Stimulated activated CD8-positive, alpha-beta memory T cell treated with anti-CD3 and anti-CD28 coated beads, Interleukin-2, amount 100 ng/mL, for 48 hours (primary cell): ENCODE measurements at regions not wholly inside any gene's neighbourhood (a gene's known extent, or its start where the extent isn't known, plus 50 kb on each side); places are given as distances from the start of the nearest gene placed in this dataset.
A peak's percentile ranks its signal among the peaks of the same experiment; 100 is the strongest.
"Not testable (repeated sequence)": the region's sequence is repeated elsewhere in the genome, so short reads cannot be mapped to it uniquely, and the experiment has no call there.

Experiments
- DNase-seq, 2 donors: peaks; one replicate each; pipeline ENCODE4 v3.0.0-alpha.2; 2020; ENCODE audit warnings: low read depth in 2 of 2

DNA sequence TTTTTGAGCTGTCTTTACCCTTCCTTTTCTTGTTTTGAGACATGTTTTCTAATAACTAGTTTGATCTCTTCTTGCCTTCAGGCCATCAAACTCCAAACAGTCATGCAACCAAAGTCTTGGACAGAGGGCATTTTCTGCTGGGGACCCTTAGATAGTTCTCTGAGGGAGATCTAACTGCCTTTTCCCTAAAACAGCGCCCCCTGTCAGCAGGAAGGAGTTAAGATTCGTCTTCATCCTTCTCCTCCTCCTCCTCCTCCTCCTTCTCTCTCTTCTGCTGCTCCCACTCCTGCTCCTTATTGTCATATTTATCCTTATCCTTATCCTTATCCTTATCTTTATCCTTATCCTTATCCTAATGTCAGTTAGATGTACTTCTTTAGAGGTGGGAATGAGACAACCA, 417.2 kb downstream of the TRAM1L1 start:
- DNase-seq: no peak

DNA sequence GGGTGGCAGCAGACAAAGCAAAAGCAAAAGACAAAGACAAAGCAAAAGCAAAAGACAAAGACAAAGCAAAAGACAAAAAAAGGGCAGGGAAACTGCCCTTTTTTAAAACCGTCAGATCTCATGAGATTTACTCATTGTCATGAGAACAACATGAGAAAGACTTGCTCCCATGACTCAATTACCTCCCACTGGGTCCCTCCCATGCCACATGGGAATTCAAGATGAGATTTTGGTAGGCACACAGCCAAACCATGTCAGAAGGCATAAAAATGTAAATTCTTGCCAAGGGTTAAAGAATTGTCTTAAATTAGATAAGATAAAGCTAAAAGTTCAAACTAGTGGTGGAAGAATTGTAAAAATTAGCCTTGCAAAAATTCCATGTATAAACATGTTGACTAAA, 419.7 kb downstream of the TRAM1L1 start:
- no peak for DNase-seq

DNA sequence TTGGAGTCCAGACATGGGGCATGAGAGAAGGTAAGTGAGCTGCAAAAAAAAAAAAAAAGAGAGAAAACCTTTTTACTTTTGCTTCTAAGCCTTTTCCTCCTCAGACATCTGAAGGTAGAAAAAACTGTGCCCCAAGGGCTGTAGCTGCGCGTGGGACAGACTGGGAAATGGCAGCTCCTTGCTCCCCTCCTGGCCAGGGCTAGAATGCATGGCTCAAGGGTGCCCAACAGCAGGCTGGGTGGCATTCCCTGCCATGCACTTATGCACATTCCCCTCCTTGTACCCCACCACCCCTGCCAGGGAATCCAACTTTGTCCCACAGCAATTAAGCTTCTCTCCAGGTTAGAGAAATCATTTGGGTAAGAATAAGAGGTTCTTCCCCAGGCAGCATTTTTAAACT, 421.2 kb downstream of the TRAM1L1 start:
- DNase-seq: no peak

DNA sequence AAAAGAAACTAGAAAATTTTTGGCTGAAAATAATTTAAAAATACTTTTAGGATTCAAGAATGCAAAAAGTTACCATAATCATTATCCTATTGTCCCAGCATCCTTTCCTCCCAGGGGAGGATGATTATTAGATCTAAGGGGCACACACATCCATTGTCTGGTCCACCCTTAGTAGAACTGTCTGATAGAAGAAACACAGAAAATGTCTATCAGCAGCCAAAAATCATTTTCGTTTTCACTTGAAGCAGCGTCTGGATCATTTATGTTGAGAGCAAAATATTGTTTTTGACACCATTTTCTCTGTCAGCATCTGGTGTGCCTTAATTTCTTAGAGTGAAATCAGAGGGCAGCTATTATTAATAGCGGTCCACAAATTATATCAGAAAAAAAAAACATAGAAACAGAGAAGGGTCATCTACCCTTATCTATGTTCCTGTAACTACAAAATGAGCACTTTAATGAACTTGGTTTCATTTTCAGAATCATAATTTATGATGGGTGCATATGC, 446.3 kb downstream of the TRAM1L1 start:
- no peak for DNase-seq

DNA sequence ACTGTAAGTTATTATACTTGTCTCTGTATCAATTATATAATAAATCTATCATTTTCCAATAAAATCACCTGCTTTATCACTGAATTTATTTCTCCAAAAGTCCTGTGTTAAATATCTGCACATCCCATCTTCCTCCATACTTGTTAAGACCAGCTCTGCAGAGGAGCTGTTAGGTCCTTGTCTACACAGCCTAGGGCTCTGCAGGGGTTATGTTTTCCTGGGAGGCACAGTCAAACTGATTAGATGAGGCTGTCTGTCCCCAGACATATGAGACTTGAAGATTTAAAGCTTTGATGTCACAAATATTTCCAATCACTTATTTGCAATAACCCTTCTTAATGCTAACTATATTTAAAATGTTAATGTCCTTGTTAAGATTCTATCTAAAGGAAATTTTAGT, 446.8 kb downstream of the TRAM1L1 start:
- no peak for DNase-seq

DNA sequence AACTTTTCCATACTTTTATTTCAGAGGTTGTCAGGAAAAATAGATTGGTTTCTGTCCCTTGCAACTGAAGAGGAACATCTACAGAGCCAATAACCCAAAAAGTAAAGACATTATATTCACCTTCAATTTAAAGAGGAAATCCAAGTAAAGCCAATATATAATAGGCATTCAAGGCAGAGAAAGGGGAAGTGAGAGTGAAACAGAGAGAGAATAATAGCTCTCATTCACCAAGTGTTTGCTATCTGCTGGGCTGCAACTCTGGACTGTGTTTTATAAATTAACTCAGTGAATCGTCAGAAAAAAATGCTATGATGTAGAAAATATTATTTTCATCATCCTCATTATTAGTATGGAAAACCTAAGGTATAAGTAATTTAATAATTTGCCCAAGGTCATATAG, 448.5 kb downstream of the TRAM1L1 start:
- DNase-seq: no peak

DNA sequence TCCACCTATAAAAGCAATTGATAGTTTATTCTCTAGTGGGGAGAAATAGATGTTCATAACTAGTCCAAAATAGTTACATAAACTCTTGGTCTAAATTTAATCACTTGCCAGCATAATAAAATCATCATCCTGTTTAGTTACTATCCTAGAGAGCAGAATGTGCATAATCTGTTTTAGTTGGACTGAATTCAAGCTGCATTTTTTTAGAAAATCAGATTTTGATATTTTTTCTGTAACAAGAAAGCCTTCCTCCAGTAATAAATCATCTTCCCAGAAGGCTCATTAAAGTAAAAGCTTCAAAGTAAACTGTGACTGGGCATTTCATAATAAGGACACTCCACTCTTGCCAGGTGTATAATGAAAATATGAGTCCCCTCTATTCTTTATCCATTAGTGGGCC, 453.1 kb downstream of the TRAM1L1 start:
- DNase-seq: no peak

DNA sequence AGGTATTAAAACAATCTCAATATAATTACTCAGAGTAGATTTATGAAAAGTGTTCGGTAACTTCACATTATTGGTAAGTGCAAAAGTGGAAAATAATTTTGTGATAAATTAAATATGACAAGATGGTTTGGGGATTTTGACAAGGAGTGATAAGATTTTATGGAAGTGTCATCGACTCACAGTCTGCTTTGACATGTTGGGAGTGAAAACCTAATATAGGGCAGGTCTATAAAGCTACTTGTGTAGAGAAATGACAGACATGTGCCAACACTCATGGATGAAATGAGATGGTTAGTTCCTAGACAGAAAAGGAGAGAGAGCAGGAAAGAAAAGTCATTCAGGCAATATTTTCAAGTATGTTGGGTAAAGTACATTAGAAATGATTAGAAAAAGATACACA, 456.8 kb downstream of the TRAM1L1 start:
- no peak for DNase-seq

DNA sequence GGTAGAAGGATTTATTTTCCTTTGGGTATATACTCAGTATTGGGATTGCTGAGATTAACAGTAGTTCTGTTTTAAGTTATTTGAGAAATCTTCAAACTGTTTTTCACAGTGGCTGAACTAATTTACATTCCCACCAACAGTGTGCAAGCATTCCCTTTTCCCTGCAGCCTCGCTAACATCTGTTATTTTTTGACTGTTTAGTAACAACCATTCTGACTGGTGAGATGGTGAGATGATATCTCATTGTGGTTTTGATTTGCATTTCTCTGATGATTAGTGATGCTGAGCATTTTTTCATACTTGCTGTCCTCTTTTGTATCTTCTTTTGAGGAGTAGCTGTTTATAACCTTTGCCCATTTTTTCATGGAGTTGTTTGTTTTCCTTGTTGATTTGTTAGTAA, 457.8 kb downstream of the TRAM1L1 start:
- DNase-seq: no peak

DNA sequence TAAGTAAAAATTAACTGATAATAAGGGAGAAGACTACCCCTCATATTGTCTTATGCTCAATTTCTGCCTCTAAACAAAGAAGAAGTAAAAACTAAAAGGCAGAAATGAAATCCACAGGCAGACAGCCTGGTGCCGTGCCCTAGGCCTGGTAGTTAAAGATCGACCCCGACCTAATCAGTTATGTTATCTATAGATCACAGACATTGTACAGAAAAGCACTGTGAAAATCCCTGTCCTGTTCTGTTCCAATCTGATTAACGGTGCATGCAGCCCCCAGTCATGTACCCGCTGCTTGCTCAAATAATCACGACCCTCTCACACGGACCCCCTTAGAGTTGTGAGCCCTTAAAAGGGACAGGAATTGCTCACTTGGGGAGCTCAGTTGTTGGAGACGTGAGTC, 465.9 kb downstream of the TRAM1L1 start:
- DNase-seq: not testable (repeated sequence)

DNA sequence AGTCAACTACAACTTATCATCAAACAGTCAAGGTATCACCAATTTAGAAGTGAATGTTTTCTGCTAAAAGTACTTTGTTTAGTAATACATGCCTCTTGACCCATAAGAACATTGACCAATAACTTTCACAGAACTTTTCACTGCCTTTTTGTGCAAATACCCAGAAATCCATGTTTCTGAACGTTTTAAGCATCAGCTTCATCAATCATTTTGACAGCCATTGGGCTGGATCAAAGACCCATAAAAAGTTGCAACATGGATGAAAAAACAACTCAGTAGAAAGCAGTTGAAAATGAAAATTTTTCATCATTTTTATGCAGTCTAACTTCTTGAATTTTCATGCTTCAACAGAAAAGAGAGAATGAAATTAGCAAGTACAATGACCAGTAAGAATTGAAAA, 466.7 kb downstream of the TRAM1L1 start:
- DNase-seq: no peak

DNA sequence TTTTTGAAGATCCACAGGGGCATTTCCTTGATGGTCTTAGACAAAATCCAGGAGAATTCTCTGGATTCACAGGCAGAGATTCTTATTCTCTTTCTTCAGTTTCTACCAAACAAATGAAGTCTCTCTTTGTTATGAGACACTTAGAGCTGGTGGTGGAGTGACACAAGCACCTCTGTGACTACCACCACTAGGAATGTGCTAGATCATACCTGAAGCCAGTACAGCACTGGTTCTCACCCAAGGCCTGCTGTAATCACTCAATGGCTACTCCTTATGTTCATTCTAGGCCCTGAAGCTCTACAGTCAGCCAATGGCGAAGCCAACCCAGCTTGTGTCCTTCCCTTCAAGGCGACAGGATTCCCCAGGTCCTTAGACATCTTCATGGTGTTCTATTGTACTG, 482.3 kb downstream of the TRAM1L1 start:
- DNase-seq: no peak

DNA sequence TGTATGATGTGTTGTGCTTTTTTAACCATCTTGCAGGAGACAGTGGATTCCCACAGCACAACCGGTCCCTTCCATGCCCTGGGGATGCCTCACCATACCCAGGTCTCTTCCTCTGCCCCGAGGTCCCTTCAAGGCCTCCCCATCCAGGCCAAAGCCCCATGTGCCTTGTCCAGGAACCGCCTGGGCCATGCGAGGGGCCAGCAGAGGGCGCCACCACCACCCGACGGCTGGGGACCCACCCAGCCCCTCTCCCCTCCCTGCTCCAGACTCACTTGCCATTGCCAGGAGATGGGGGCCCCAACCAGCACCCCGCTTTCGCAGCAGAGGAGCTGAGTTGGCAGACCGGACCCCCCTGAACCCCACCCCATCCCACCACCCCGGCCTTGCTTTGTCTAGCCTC, 485.5 kb downstream of the TRAM1L1 start:
- peak in 1 of 2 donors; percentile 4 for DNase-seq

DNA sequence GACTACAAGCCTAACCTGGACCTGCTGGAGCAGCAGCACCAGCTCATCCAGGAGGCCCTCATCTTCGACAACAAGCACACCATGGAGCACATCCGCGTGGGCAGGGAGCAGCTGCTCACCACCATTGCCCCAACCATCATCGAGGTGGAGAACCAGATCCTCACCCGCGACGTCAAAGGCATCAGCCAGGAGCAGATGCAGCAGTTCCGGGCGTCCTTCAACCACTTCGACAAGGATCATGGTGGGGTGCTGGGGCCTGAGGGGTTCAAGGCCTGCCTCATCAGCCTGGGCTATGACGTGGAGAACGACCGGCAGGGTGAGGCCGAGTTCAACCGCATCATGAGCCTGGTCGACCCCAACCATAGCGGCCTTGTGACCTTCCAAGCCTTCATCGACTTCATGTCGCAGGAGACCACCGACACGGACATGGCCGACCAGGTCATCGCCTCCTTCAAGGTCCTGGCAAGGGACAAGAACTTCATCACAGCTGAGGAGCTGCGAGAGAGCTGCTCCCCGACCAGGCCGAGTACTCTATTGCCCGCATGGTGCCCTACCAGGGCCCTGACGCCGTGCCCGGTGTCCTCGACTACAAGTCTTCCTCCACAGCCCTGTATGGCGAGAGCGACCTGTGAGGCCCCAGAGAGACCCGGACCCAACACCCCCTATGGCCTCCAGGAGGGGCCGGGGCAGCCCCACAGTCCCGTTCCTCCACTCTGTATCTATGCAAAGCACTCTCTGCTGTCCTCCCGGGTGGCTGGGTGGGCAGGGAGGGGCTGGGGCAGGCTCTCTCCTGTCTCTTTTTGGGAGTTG, 486.2 kb downstream of the TRAM1L1 start:
- no peak for DNase-seq

DNA sequence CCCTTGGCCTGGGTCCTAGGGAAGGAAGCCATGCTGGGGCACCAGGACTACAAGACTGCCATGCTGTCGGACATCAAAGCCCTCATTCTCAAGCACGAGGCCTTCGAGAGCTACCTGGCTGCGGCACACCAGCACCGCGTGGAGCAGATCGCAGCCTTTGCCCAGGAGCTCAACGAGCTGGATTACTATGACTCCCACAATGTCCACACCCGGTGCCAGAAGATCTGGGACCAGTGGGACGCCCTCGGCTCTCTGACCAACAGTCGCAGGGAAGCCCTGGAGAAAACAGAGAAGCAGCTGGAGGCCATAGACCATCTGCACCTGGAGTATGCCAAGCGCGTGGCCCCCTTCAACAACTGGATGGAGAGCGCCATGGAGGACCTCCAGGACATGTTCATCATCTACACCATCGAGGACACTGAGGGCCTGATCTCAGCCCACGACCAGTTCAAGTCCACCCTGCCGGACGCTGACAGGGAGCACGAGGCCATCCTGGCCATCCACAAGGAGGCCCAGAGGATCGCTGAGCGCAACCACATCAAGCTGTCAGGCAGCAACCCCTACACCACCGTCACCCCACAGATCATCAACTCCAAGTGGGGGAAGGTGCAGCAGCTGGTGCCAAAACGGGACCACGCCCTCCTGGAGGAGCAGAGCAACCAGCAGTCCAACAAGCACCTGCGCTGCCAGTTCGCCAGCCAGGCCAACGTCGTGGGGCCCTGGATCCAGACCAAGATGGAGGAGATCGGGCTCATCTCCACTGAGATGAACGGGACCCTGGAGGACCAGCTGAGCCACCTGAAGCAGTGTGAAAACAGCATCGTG, 487.0 kb downstream of the TRAM1L1 start:
- no peak for DNase-seq

DNA sequence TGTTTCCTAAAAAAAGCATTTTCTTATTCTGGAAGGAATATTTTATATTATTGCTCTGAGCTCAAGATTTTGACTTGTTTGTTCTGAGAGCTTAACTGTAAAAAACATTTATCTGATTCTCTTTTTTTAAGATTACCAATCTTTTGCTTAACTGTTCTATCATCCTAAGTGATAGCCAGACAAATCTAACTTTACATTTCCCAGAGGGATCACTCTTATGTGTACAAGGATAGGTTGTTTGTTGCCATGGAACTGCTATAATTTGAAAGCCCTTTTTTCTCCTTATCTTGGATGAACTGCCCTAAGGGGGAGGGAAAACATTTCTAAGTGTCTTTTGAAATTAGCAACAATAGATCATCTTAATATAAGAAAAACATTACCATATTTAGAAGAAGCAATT, 494.7 kb downstream of the TRAM1L1 start:
- no peak for DNase-seq

DNA sequence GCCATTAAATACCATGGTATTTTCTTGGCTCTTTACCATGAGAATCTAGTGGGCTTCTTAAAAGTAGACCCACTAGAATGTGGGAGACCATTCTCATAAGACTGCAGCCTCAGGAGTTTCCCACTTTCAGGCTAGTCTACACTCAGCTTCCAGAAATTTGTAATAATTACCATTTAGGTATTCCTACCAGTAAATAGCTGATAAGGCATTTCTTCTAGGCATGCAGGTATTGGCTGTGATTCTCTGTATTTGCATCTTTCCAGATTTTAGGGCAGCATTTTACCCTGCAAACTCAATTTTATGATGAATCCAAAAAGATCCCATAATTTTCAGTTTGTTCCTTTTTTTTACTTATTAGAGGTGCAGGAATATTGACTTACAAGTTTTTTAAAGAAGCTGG, 496.6 kb downstream of the TRAM1L1 start:
- no peak for DNase-seq

DNA sequence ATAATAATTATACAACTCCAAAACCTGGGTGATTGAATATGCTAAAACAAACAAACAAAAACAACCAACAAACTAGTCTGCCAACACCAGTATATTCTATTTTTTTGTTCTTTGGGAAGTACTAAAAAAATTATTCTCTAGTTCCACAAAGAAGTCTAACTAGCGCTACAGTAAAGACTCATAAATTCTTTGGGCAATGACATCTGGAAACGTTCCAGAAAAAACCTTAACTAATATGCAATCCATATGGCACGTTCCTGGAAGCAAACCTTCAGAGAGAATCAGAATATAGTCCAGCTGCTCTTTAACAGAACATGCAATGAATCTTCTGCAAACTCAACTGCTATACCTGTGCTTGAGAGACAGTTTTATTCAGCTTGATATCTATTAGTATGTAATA, 500.1 kb downstream of the TRAM1L1 start:
- DNase-seq: no peak

DNA sequence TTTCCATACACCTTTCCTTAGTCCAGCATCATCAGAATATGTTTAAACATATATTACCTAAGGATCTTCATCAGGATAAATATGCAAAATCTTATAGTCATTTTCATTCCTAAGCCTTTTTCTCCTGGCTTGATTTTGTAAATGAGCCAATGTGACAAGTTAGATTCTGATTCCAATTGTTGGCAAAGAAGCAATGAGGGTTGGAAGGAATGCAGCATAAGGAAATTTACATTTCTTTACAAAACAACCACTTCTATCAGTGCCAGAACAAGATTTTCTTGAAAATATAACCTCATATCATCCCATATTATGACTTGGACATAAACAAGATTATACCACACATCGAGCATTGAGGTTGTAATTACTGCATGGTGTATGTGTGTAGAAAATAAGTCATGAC, 508.1 kb downstream of the TRAM1L1 start:
- no peak for DNase-seq

DNA sequence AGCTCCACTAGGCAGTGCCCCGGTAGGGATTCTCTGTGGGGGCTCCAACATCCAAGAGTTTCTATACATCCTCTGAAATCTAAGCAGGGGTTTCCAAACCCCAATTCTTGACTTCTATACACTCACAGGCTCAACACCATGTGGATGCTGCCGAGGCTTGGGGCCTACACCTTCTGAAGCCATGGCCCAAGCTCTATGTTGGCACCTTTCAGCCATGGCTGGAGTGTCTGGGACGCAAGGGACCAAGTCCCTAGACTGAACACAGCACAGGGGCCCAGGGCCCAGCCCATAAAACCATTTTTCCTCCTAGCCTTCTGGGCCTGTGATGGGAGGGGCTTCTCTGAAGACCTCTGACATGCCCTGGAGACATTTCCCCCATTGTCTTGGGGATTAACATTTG, 511.8 kb downstream of the TRAM1L1 start:
- no peak for DNase-seq

DNA sequence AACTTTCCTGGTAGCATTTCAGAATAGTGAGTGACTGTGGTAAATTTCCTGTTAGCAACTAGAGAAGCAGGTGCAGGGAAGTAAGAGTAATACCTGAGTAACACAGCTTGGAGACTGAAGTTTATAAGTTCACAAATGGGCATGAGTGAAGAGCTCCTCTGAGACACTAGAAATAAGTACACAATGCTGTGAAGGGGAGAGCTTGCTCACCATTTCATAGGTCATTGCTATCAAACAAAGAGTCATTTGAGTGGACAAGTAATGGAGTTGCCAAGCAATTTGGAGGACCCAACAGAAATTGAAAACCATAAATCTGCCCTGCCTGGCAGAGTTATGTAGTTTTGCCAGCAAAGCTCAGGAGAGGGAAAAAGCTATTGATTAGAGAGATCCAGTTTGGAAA, 523.6 kb downstream of the TRAM1L1 start:
- no peak for DNase-seq

DNA sequence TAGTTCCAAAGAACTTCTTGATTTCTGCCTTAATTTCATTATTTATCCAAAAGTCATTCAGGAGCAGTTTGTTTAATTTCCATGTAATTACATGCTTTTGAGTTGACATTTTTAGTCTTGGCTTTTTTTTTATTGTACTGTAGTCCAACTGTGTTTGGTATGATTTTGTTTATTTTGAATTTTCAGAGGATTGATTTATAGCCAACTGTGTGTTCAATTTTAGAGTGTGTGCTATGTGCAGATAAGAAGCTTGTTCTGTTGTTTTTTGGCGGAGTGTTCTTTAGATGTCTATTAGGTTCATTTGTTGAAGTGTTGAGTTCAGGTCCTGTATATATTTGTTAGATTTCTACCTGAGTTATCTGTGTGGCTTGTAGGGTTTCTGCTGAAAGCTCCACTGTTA, 533.6 kb downstream of the TRAM1L1 start:
- DNase-seq: no peak

DNA sequence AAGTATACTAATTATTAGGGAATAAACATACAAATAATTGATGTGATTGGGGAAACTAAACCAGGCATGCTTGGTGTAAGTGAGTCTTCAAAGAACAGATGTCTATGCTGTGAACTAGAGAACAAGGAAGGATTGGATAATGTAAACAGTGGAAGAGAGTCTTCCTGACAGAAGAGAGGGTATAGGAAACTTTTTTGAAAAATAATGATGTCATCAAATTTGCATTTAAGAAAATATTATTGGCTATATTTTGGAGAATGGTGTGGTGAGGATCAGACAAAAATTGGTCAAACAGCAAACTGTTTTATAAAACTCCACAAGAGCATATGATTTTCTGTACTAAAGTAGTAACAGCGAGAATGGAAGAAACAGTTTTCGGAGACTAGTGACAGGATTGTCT, 537.7 kb downstream of the TRAM1L1 start:
- DNase-seq: no peak
